ENCODE measurements at regions not wholly inside any gene's neighbourhood (a gene's known extent, or its start where the extent isn't known, plus 50 kb on each side); places are given as distances from the start of the nearest gene placed in this dataset.

- DNase-seq: peak; percentile 80 to 93
These were observed 63.3 kb upstream of the THSD7A start for GRCh38 chr7:11895337-11895736.

- peak; percentile 10 to 60 for DNase-seq
These were observed 64.7 kb upstream of the THSD7A start for GRCh38 chr7:11896663-11897062.

- no peak for DNase-seq
These were observed 67.2 kb upstream of the THSD7A start for GRCh38 chr7:11899247-11899646.

- DNase-seq: no peak
These were observed 78.3 kb upstream of the THSD7A start for GRCh38 chr7:11910253-11910652.

- DNase-seq: peak; percentile 37 to 78
These were observed 79.9 kb upstream of the THSD7A start for GRCh38 chr7:11911900-11912299.

- no peak for DNase-seq
These were observed 82.6 kb upstream of the THSD7A start for GRCh38 chr7:11914645-11915044.

GRCh38 chr7:11923376-11923930 lies 91.5 kb upstream of the THSD7A start:
- DNase-seq: peak in 1 of 2 experiments; percentile 71

GRCh38 chr7:11931307-11931706 lies 99.3 kb upstream of the THSD7A start:
- DNase-seq: no peak

GRCh38 chr7:11934796-11935195 lies 102.8 kb upstream of the THSD7A start:
- no peak for DNase-seq

- peak in 1 of 2 experiments; percentile 18 for DNase-seq
These were observed 103.9 kb upstream of the THSD7A start for GRCh38 chr7:11935905-11936304.

GRCh38 chr7:11946794-11947193 lies 114.8 kb upstream of the THSD7A start:
- no peak for DNase-seq

GRCh38 chr7:11950281-11950680 lies 118.3 kb upstream of the THSD7A start:
- DNase-seq: no peak

GRCh38 chr7:11950942-11951341 lies 118.9 kb upstream of the THSD7A start:
- DNase-seq: no peak

GRCh38 chr7:11951909-11952308 lies 119.9 kb upstream of the THSD7A start:
- DNase-seq: no peak

- DNase-seq: no peak
These were observed 121.0 kb upstream of the THSD7A start for GRCh38 chr7:11952972-11953371.

- DNase-seq: no peak
These were observed 125.0 kb upstream of the THSD7A start for GRCh38 chr7:11956991-11957390.

GRCh38 chr7:11957956-11958355 lies 126.0 kb upstream of the THSD7A start:
- no peak for DNase-seq

- DNase-seq: no peak
These were observed 127.1 kb upstream of the THSD7A start for GRCh38 chr7:11959121-11959520.

GRCh38 chr7:11960621-11961020 lies 128.6 kb upstream of the THSD7A start:
- no peak for DNase-seq

GRCh38 chr7:11969643-11970042 lies 137.6 kb upstream of the THSD7A start:
- no peak for DNase-seq

GRCh38 chr7:11970132-11970531 lies 138.1 kb upstream of the THSD7A start:
- no peak for DNase-seq

GRCh38 chr7:11985376-11985775 lies 153.4 kb upstream of the THSD7A start:
- DNase-seq: no peak

GRCh38 chr7:11985971-11986370 lies 154.0 kb upstream of the THSD7A start:
- DNase-seq: no peak

- DNase-seq: no peak
These were observed 156.2 kb upstream of the THSD7A start for GRCh38 chr7:11988186-11988585.

GRCh38 chr7:12002428-12002827 lies 170.4 kb upstream of the THSD7A start:
- no peak for DNase-seq

GRCh38 chr7:12004581-12004980 lies 172.6 kb upstream of the THSD7A start:
- no peak for DNase-seq
